SK-N-SH (cell line): ENCODE measurements at regions not wholly inside any gene's neighbourhood (a gene's known extent, or its start where the extent isn't known, plus 50 kb on each side); places are given as distances from the start of the nearest gene placed in this dataset.

ENCODE experiments used
- CTCF ChIA-PET: fragments of 300-600, 350-600 bp; formaldehyde crosslinking; extraction: SDS; loops from one replicate; lab custom pipeline; 2021; lab: Yijun Ruan, JAX
- POLR2A ChIA-PET: fragments of 350-600 bp; sonication (Branson Sonifier 250); formaldehyde crosslinking; extraction: SDS; loops from one replicate; lab custom pipeline; 2020; ENCODE audit warnings: antibody characterized with exemption, inconsistent platforms; lab: Yijun Ruan, JAX
- DNase-seq: peaks from one replicate; pipeline ENCODE4 v3.0.0; 2012
- H2AFZ ChIP-seq: fragments of 200-600 bp; sonication (generic); 2 replicates; pipeline ENCODE4 v1.8.1; 2016; ENCODE audit warnings: antibody characterized with exemption, mild to moderate bottlenecking, low read depth
- H3F3A ChIP-seq: fragments of 200-600 bp; sonication (generic); replicated peaks from 2 replicates; pipeline ENCODE3; 2016; ENCODE audit warnings: antibody characterized with exemption, mild to moderate bottlenecking; ENCODE audit not compliant: insufficient read depth
- H3K27ac ChIP-seq, 2 experiments: fragments of 200-500 bp in 1 of 2; fragments of 200-600 bp in 1 of 2; sonication (Bioruptor generic) in 1 of 2; sonication (generic), shearing (Covaris generic) in 1 of 2; 2 replicates each; pipeline versions ENCODE4 v1.5.1 to v1.6.1; 2014 to 2016; ENCODE audit warnings: low read depth in 2 of 2, inconsistent platforms in 1 of 2, low read length in 1 of 2, mild to moderate bottlenecking in 1 of 2, mixed read lengths in 1 of 2
- H3K27me3 ChIP-seq: fragments of 200-600 bp; sonication (generic), shearing (Covaris generic); 2 replicates; pipeline ENCODE4 v1.6.1; 2016; ENCODE audit warnings: mixed run types; ENCODE audit not compliant: insufficient read depth
- H3K36me3 ChIP-seq, 2 experiments: fragments of 200-500 bp in 1 of 2; fragments of 200-600 bp in 1 of 2; sonication (Bioruptor generic) in 1 of 2; sonication (generic) in 1 of 2; replicated peaks in 1 of 2; 2 replicates each; pipeline versions ENCODE3 to v1.5.1; 2014 to 2016; ENCODE audit warnings: low read length in 1 of 2, mild to moderate bottlenecking in 1 of 2; ENCODE audit not compliant: insufficient read depth in 2 of 2, control insufficient read depth in 1 of 2
- H3K4me1 ChIP-seq, 2 experiments: fragments of 200-500 bp in 1 of 2; fragments of 200-600 bp in 1 of 2; sonication (Bioruptor generic) in 1 of 2; sonication (generic), shearing (Covaris generic) in 1 of 2; 2 replicates each; pipeline versions ENCODE4 v1.5.1 to v1.6.1; 2014 to 2016; ENCODE audit warnings: low read depth in 1 of 2, low read length in 1 of 2, mixed run types in 1 of 2; ENCODE audit not compliant: insufficient read depth in 2 of 2, control insufficient read depth in 1 of 2
- H3K4me2 ChIP-seq: fragments of 200-600 bp; sonication (generic), shearing (Covaris generic); 2 replicates; pipeline ENCODE4 v1.6.1; 2017; ENCODE audit warnings: mixed run types
- H3K4me3 ChIP-seq, 2 experiments: fragments of 200-500 bp in 1 of 2; fragments of 200-600 bp in 1 of 2; sonication (Bioruptor generic) in 1 of 2; sonication (generic), shearing (Covaris generic) in 1 of 2; 2 replicates each; pipeline versions ENCODE4 v1.5.1 to v1.8.1; 2014 to 2016; ENCODE audit warnings: low read depth in 2 of 2, inconsistent platforms in 1 of 2, low read length in 1 of 2, mild to moderate bottlenecking in 1 of 2, mixed read lengths in 1 of 2, moderate library complexity in 1 of 2
- H3K79me2 ChIP-seq: fragments of 200-600 bp; sonication (generic); 2 replicates; pipeline ENCODE4 v1.8.1; 2017; ENCODE audit warnings: mild to moderate bottlenecking; ENCODE audit not compliant: insufficient read depth
- H3K9ac ChIP-seq: fragments of 200-600 bp; sonication (generic); 2 replicates; pipeline ENCODE4 v1.6.1; 2017; ENCODE audit warnings: mixed run types
- H3K9me2 ChIP-seq: fragments of 200-600 bp; sonication (generic); 2 replicates; pipeline ENCODE4 v1.6.1; 2017; ENCODE audit warnings: mixed run types
- H3K9me3 ChIP-seq: fragments of 200-600 bp; sonication (generic); 2 replicates; pipeline ENCODE4 v1.6.1; 2017; ENCODE audit warnings: mixed run types, mild to moderate bottlenecking, moderate library complexity
- H4K20me1 ChIP-seq: fragments of 200-600 bp; sonication (generic); 2 replicates; pipeline ENCODE4 v1.6.1; 2017; ENCODE audit warnings: mild to moderate bottlenecking, mixed run types; ENCODE audit not compliant: insufficient read depth
- ELF1 ChIP-seq: IDR thresholded peaks from 2 replicates; pipeline ENCODE4 v1.4.0; 2012
- JUND ChIP-seq: IDR thresholded peaks from 2 replicates; pipeline ENCODE4 v1.4.0; 2012
- NRF1 ChIP-seq: IDR thresholded peaks from 2 replicates; pipeline ENCODE4 v1.6.1; 2012; ENCODE audit warnings: low read depth, mild to moderate bottlenecking, low read length
- RFX5 ChIP-seq: IDR thresholded peaks from 2 replicates; pipeline ENCODE4 v1.6.1; 2012; ENCODE audit warnings: mild to moderate bottlenecking, improper control_type of control experiment, low read length
- TAF1 ChIP-seq: IDR thresholded peaks from 2 replicates; pipeline ENCODE4 v1.6.1; 2012; ENCODE audit warnings: low read depth, mild to moderate bottlenecking, low read length, moderate library complexity, borderline replicate concordance
- TCF12 ChIP-seq: IDR thresholded peaks from 2 replicates; pipeline ENCODE4 v1.4.0; 2012
- WGBS: methylation state at CpG from one replicate; pipeline ENCODE4 v1.1.6; 2017; ENCODE audit warnings: low lambda C conversion rate; 5-methylcytosine and 5-hydroxymethylcytosine counted together
- TF ChIP-seq, protein P1 (sequence below): fragments of 200-600 bp; sonication (generic); IDR thresholded peaks from 2 replicates; pipeline ENCODE4 v1.6.1; 2017; ENCODE audit warnings: antibody characterized with exemption, mild to moderate bottlenecking, moderate library complexity
- TF ChIP-seq, protein P2 (sequence below): IDR thresholded peaks from 2 replicates; pipeline ENCODE4 v1.6.1; 2012; ENCODE audit warnings: mild to moderate bottlenecking, low read depth, low read length, moderate library complexity
- TF ChIP-seq, protein P3 (sequence below): fragments of 150-350 bp; IDR thresholded peaks from 2 replicates; pipeline ENCODE4 v1.6.1; 2016; ENCODE audit warnings: mild to moderate bottlenecking, low read depth, low read length
- TF ChIP-seq, protein P4 (sequence below): IDR thresholded peaks from 2 replicates; pipeline ENCODE4 v1.4.0; 2012; ENCODE audit warnings: low read depth, borderline replicate concordance

DNA sequence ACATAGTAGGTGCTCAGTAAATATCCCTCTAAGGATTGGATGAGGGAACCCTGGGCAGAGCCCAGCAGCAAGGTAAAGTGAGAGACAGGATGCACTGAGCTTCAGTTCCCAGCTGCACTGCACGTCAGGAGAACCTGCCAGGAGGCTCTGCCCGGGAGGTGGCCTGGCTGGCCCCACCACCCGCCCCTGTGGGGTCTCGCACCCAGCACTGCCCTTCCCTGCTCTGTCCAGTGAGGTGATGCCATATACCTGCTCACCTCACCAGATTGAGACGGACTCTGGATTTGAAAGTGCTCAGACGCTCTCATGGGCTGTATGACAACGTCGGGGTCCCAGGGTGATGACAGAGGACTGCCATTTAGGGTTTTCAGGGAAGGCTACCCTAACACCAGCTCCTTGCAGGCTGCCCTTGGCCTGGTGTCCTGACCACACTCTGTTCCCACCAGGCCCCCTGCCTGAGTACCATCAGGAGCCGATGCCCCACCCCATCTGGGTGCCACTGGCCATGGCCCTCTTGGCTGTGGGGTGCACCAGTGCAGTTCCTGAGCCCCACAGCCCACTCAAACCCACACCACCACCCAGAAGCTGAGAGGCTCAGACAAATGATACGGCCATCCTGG is 61.7 kb upstream of the FGF3 start:
- no peaks in the 10 kb centered on the region for H3F3A ChIP-seq
- CTCF ChIA-PET: interaction anchor here (0.6 to 3.2 kb wide), 9 partner anchors 8 to 311 kb away, joined by 3 to 16 read pairs (median 3); no protein-coding TSS in a partner anchor
- WGBS: 44% methylated on average over 3 of the region's 10 CpGs

More for the DNA sequence above, 61.7 kb upstream of the FGF3 start:
- TF ChIP-seq RFX5 (no peak), TAF1 (no peak), JUND (no peak), ELF1 (no peak), TCF12 (no peak), NRF1 (no peak)
- TF ChIP-seq, protein P1, sequence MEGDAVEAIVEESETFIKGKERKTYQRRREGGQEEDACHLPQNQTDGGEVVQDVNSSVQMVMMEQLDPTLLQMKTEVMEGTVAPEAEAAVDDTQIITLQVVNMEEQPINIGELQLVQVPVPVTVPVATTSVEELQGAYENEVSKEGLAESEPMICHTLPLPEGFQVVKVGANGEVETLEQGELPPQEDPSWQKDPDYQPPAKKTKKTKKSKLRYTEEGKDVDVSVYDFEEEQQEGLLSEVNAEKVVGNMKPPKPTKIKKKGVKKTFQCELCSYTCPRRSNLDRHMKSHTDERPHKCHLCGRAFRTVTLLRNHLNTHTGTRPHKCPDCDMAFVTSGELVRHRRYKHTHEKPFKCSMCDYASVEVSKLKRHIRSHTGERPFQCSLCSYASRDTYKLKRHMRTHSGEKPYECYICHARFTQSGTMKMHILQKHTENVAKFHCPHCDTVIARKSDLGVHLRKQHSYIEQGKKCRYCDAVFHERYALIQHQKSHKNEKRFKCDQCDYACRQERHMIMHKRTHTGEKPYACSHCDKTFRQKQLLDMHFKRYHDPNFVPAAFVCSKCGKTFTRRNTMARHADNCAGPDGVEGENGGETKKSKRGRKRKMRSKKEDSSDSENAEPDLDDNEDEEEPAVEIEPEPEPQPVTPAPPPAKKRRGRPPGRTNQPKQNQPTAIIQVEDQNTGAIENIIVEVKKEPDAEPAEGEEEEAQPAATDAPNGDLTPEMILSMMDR: no peak
- TF ChIP-seq, protein P2, sequence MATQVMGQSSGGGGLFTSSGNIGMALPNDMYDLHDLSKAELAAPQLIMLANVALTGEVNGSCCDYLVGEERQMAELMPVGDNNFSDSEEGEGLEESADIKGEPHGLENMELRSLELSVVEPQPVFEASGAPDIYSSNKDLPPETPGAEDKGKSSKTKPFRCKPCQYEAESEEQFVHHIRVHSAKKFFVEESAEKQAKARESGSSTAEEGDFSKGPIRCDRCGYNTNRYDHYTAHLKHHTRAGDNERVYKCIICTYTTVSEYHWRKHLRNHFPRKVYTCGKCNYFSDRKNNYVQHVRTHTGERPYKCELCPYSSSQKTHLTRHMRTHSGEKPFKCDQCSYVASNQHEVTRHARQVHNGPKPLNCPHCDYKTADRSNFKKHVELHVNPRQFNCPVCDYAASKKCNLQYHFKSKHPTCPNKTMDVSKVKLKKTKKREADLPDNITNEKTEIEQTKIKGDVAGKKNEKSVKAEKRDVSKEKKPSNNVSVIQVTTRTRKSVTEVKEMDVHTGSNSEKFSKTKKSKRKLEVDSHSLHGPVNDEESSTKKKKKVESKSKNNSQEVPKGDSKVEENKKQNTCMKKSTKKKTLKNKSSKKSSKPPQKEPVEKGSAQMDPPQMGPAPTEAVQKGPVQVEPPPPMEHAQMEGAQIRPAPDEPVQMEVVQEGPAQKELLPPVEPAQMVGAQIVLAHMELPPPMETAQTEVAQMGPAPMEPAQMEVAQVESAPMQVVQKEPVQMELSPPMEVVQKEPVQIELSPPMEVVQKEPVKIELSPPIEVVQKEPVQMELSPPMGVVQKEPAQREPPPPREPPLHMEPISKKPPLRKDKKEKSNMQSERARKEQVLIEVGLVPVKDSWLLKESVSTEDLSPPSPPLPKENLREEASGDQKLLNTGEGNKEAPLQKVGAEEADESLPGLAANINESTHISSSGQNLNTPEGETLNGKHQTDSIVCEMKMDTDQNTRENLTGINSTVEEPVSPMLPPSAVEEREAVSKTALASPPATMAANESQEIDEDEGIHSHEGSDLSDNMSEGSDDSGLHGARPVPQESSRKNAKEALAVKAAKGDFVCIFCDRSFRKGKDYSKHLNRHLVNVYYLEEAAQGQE: no peak
- TF ChIP-seq, protein P3, sequence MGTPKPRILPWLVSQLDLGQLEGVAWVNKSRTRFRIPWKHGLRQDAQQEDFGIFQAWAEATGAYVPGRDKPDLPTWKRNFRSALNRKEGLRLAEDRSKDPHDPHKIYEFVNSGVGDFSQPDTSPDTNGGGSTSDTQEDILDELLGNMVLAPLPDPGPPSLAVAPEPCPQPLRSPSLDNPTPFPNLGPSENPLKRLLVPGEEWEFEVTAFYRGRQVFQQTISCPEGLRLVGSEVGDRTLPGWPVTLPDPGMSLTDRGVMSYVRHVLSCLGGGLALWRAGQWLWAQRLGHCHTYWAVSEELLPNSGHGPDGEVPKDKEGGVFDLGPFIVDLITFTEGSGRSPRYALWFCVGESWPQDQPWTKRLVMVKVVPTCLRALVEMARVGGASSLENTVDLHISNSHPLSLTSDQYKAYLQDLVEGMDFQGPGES: no peak
- TF ChIP-seq, protein P4, sequence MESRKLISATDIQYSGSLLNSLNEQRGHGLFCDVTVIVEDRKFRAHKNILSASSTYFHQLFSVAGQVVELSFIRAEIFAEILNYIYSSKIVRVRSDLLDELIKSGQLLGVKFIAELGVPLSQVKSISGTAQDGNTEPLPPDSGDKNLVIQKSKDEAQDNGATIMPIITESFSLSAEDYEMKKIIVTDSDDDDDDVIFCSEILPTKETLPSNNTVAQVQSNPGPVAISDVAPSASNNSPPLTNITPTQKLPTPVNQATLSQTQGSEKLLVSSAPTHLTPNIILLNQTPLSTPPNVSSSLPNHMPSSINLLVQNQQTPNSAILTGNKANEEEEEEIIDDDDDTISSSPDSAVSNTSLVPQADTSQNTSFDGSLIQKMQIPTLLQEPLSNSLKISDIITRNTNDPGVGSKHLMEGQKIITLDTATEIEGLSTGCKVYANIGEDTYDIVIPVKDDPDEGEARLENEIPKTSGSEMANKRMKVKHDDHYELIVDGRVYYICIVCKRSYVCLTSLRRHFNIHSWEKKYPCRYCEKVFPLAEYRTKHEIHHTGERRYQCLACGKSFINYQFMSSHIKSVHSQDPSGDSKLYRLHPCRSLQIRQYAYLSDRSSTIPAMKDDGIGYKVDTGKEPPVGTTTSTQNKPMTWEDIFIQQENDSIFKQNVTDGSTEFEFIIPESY: no peak
- TF ChIP-seq, all 33 proteins: peak for 0
- no peak for DNase-seq
- POLR2A ChIA-PET: no interaction called here
- no peaks in the 10 kb centered on the region for H3K36me3 ChIP-seq
- no peak overlapping the region for H3K4me2 ChIP-seq
- no peaks in the 10 kb centered on the region for H3K9me3 ChIP-seq
- H3K9ac ChIP-seq: no peak overlapping the region
- no peaks in the 10 kb centered on the region for H3K79me2 ChIP-seq
- H4K20me1 ChIP-seq: no peaks in the 10 kb centered on the region
- H3K27ac ChIP-seq: no peak overlapping the region
- no peaks in the 10 kb centered on the region for H3K27me3 ChIP-seq
- H3K9me2 ChIP-seq: no peaks in the 10 kb centered on the region
- no peak overlapping the region for H3K4me3 ChIP-seq
- H2AFZ ChIP-seq: no peak overlapping the region
- H3K4me1 ChIP-seq: peaks cover 0 to 9% of the 10 kb centered on the region in 2 experiments; a peak in 1 of 4 replicates
